HG02981 (cell line): ENCODE measurements at regions not wholly inside any gene's neighbourhood (a gene's known extent, or its start where the extent isn't known, plus 50 kb on each side); places are given as distances from the start of the nearest gene placed in this dataset.

Source experiments
- ATAC-seq: cut with Tn5 transposase; IDR thresholded peaks from one replicate; pipeline ENCODE4 v1.9.1; 2021; ENCODE audit warnings: mild to moderate bottlenecking, moderate library complexity; ENCODE audit not compliant: unreplicated experiment

DNA sequence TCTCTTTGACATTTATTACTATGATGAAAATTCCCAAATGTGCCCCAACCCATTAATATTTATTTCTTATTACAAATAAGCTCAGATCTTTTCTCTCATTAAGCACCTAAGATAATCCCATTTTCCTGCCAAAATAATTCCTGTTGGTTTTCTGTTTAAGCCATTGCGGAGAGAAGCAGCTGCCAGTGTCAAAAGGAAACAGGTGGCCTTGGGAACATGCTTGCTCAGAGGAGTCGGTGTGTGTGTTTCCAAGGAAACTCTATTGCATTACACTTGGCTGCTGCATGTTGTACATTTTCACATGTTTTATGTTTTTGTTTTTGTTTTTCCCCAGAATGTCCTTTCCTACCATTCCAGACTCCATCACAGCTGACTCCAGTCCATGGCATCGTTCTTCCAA, 56.4 kb downstream of the CD24 start:
- ATAC-seq = no peak

DNA sequence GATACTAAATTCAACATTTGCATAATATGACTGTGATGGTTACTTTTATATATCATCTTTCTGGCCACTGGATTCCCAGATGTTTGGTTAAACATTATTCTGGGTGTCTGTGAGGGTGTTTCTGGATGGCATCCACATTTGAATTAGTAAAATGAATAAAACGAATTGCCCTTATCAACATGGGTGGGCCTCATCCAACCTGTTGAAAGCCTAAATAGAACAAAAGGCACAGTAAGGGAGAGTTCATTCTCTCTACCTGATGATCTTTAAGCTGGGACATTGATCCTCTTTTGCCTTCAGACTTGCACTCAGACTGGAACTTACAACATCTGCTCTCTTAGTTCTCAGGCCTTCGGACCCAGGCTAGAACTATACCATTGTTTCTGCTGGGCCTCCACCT, 57.6 kb downstream of the CD24 start:
- ATAC-seq = no peak

DNA sequence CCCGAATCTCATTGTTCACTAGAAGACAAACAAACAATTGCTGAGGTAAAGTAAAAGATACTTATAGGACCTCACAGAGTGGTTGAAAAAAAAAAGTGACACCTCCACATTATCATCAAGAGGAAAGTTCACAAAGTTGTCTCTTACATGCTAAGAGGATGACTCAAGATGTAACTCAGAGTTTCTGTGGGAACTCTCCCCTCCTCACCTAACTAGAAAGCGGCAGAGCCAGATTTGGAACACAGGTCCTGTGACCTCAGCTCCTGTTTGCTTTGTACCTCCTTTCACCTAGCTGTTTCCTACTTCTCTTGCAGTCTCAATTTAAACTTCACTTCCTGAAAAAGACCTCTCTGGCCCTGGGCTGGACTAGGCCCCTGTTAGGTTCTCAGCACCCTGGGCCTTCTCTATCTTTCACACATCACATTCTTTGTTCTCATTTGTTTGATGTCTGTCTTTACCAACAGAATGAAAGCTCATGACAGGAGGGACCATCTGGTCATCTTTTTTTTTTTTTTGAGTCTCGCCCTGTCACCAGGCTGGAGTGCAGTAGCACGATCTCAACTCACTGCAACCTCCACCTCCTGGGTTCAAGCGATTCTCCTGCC, 60.8 kb downstream of the CD24 start:
- ATAC-seq = no peak

DNA sequence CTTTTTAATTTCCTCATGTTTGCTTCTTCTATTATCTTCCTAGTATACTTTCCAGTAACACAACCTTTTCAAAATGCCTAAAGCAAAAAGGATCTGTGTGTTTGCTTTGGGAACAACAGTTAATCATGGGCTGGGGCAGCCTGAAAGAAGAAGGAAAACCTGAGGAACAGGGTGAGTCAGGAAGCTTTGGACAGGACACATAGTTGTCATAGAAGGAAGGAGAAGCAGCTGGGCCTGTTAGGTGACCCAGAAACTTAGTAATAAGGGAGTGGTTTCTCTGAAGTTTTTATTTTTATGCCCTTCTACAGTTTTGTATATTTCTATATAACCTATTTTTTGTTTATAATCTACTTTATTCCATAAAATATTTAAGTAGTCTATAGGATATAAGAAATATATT, 61.4 kb downstream of the CD24 start:
- ATAC-seq = no peak

DNA sequence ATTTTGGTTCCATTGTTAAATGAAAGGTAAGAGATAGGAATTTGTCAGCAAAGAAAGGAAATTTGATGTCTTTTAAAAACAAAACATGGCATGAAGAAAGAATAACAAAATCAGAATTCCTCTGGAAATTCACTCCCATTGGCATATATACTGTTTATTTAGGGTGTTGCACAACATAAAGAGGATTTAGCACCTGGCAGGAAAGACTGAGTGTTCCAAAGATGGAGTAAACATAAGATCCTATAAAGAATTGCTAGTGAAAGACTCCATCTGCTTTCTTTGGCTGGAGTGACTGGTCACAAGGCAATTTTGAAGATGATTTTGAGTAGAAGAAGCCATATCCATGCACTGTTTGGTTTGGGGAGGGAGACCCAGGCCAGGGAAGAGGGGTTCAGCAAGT, 62.4 kb downstream of the CD24 start:
- ATAC-seq = no peak

DNA sequence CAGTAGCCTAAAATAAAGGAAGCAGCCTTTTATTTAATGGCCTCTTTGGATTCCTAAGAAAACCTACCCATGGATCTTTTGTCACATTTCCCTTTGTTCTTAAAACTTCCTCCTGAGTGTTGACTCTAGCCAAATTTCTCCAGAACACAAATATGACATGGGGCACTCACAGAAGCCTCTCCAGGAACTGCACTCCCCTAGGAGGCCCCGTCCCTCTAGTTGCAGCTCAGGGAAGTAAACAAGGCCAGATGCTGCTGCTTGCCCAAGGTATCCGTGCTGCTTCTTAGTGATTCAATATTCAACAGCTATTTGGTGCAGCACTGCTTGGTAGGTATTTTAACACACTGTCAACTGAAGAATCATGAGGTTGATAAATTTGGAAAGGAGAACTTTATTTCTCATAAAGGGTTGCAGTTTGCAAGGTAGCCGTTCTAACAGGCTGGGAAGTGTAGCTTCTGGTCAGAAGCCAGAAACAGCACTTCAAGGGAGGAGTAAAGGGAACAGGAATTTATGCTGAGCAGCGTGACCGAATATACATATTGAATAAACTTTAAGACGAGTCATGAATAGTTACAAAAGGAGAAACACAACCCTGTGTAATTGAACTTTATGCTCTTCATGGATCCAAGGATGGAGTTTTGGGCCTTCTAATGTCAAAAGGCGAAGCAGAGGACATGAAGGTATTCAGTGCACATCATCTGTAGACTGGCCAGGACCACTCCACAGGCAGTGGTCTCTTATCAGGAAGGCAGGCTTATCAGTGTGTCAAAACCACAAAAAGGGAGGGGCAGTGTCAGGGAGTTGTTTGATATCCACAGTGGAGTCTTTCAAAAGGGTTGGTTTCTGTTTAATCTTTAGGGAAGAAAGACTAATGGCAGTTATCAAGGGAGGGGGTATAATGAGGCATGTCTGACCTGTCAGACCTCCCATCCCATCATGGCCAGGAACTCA, 63.3 kb downstream of the CD24 start:
- ATAC-seq = no peak

DNA sequence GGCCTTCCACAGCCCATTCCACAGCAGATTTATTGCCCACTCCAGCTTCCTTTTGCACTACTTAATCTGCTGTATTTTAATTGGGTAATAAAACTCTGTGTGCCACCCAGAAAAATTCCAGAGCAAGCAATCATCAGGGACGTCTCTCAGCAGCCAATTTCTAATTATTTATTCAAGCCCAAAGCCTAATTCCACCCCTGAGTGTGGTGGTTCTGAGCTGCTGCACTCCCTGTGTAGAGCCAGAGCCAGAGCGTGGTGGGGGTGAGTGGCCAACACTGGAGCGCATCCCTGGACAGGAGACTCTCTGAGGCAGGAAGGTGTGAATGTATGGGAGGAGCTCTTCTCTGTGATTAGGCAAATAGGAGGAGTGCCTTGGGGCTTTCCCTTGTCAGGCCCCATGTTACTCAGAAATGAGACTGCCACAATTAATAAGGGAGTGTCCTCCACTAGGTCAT, 66.1 kb downstream of the CD24 start:
- ATAC-seq = no peak

DNA sequence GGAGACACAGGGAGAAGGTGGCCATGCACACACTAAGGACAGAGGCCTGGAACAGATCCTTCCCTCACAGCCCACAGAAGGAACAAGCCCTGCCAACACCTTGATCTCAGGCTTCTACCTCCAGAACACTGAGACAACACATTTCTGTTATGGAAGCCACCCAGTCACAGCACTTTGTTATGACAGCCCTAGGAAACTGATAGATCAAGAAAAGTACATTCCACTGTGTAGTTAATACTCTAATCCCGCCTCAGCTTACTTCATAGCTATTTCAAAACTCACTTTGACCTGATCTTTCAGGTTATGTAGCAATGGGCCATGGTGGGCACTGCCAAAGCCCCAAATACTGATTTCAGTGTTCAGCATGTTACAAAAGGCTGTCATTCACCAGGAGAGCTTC, 66.8 kb downstream of the CD24 start:
- no peak for ATAC-seq

DNA sequence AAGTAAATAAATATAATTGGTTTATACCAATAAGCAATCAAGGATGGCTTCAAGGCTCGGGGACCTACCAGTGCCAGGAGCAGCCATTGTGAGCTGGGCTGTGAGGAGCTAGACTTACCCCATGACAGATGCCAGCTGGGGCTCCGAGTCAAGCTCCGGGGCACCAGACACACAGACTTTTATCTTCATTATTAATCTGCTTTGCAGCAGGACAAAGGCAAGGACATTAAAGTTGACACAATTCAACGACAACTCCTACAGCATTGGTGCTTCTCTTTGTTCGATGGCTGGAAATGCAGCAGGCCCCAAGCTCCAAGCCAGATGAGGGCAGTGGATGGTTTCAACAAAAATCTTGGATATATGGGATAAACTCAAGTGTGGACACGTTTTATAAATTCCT, 68.3 kb downstream of the CD24 start:
- ATAC-seq = no peak

DNA sequence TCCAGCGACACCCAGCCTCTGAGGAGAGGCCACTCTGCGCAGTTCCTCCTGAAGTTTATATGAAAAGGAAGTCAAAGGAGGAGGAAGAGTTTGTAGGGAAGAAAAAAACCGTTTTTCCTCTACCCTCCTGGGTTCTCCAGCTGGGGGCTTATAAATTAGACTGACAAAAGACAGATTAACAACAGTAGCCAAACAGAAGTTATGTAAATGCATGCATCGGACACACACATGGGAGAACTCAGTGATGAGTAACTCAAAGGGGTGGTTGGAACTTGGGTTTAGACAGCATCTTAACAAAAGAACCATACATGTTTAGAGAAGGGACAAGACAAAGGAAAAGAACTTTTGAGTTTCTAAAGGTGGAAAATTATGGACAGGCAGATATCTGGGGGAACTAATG, 71.2 kb downstream of the CD24 start:
- ATAC-seq = no peak

DNA sequence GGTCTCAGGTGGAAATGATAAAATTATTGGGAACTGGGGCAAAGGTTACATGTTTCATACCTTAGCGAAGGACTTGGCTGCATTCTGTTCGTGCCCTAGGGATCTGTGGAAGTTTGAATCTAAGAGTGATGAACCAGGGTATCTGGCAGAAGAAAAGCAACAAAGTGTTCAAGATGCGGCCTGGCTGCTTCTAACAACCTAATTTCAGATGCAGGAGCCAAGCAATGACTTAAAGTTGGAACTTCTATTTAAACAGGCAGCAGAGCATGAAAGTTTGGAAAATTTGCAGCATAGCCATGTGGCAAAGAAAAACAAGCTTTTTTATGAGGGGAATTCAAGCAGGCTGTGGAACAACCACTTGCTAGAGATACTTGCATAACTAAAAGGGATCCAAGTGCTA, 73.5 kb downstream of the CD24 start:
- ATAC-seq = no peak

DNA sequence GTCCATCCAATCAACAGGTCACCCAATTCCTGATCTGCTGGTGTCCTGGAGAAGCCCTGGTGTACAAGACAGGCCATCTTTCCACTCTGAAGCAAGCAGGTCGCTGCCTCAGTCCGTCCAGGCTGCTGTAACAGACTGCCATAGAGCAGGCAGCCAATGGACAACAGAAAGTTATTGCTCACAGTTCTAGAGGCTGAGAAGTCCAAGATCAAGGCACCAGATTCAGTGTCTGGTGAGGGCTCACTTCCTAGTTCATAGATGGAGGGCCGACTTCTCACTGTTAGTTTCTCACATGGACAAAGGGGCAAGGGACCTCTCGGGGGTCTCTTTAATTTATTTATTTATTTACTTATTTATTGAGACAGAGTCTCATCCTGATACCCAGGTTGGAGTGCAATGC, 74.8 kb downstream of the CD24 start:
- ATAC-seq = no peak

DNA sequence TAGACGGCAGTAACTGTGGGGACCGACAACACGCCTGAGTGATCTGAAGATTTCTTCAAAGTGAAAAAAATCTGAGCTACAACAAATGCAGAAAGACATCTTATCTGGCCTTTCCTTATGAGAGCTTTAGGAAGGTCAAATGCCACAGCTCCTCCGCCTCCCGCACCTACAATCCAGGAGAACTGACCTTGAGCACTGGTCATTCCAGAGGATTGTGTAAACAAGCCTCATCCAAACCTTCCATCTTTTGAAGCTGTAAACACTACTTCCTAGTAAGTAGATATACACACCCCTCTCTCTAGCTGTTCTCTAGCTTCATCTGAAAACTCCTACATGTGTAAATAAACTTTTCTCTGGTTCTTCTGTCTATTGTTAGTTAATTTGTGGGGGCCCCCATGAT, 76.9 kb downstream of the CD24 start:
- ATAC-seq = no peak

DNA sequence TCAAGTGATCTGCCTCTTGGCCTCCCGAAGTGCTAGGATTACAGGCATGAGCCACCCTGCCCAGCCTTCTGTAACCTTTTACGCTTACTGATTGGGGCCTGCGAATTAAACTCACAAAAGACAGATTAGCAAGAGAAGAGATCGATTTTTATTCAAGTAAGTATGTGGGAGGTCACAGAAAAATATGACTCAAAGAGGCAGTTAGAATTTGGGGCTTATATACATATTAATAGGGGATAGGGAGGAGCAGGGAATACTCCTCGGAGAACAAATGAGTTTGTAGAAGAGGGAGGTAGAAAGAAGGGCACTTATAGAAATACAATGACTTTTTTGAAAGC, 78.9 kb downstream of the CD24 start:
- ATAC-seq = no peak

DNA sequence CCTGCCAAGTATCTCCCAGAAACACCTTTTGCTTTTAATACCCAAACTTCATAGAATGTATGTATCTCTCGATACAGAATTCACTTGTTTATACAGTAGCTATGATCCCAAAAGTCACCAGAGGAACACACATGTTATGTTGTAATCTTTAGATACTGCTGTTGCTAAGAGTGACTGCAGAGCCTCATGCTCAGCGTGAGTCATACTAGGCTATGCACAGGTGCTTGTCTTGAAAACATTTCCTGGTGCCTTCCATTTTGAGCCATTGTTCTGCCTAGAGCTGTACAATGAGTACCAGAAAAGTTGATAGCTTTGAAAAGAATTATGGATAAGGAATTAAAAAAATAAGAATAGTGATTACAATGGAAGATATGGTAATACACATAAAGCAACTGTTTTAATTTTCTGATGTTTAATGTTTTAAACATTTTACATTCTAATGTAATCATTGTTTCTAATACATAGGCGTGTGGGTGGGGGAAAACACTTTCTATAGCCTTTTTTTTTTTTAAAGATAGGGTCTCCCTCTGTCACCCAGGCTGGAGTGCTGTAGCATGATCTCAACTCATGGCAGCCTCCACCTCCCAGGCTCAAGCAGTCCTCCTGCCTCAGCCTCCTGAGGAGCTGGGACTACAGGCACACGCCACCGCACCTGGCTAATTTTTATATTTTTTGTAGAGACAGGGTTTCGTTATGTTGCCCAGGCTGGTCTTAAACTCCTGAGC, 79.4 kb downstream of the CD24 start:
- no peak for ATAC-seq

DNA sequence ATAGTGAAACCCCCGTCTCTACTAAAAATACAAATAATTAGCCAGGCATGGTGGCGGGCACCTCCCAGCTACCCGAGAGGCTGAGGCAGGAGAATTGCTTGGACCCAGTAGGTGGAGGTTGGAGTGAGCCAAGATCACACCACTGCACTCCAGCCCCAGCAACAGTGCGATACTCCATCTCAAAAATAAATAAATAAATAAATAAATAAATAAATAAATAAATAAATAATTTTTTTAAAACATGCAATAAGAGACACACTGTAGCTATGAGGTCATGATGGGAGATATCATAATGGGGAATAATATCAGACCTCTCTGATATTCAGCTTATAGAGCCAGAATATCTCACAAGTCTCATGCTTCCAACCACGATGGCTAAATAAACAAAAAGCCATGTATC, 82.3 kb downstream of the CD24 start:
- no peak for ATAC-seq

DNA sequence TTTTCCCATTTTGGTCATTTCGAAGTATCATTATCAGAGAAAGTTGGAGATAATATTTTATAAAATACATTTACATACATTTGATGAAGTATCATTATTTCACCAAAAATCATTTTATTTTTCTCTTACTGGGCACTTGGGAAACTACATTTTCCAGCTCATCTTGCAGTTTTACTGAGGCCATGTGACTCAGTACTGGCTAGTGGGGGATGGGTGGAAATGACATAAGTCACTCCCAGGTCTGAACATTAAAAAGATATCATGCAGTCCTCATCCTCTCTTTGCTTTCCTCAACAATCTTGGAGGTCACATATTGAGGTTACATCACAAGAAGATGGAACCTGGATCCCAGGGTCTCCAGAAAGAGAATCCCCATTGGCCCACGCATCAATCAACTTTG, 84.1 kb downstream of the CD24 start:
- no peak for ATAC-seq

DNA sequence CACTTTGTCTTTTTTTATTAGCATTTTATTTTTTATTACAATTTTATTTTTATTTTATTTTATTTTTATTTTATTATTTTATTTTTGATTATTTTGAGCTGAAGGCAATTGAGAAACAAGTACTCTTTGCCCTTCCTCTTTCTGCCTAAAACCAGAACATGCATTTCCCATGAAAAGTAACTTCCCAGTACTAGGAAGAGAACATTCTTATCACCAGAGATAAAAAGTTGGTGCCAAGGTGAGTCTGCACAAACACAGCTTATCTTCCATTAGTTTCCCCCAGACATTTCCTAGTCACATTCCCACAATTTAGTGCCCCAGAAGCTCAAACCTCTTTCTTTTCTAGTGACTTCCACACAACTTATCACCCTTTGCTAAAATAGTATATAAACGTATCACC, 84.8 kb downstream of the CD24 start:
- no peak for ATAC-seq

DNA sequence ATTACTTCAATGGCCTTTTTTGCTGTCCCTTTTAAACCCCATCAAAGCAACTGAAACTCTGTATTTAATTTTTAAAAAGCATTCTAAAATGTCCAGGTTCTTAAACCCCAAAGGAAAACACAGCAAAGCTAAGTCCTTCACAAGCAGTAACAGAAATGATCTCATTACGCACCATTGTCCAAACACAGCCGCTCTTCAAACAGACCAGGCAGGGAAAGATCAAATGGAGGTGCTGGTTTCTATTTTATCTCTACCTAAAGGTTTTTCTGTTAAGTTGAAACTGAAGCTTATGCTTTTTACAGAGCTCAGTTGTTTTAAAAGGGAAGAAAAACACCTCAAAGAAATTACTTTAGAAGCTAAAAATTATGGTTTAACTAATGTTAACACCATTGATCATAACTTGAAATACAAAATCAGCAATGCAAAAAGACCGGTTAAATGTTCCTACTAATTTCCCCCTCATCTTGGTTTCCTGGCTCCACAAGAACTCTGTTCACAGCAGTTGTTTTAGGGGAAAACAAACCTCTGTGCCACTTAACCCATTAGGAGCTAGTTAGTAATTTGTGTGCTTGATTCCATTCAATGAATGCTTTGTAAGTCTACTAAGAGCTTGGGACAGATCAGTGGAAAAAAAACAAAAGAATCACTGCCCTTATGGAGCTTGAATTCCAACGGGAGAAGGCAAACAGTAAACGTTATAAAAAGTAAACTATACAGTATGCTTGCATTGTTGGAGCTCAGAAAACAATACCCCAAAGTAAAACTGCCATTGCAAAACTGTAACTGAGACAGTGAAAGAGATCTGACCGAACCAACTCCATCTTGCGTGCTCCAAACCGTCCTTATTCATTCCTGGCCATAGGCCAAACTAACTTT, 87.4 kb downstream of the CD24 start:
- ATAC-seq = no peak

DNA sequence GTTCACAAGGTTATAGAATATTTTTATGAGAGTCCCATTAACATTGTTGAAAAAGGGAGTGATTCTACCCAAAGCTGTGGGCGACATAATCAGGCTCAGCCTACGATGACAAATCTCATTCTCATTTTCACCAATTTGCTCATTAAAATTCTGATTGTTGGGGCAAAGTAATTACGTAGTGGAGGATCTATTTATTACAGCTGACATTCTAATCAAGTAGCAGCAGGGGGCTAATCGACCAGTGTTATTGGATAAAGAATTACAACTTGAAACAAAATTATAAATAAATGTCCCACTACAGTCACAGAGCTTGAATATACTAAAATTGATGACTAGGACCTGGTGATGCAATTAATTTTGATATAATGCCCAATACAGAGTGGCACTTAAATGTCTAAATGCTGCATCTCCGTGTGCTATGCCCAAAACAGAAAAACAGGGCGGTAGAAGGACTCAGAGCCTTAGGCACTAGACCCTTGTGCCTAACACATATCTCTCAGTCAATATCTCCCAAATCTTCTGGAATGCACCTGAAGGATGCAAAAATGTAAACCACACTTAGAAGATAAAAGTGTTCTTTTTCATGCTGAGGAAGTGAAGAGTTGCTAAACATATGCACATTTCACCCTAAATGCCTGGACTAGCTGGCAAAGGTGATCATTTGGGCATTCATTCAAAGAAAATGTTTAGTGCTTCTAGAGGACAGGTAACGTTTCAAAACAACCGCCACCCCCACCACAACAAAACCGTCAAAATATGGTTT, 88.3 kb downstream of the CD24 start:
- ATAC-seq = no peak
